ENCODE measurements at regions not wholly inside any gene's neighbourhood (a gene's known extent, or its start where the extent isn't known, plus 50 kb on each side); places are given as distances from the start of the nearest gene placed in this dataset.
A peak's percentile ranks its signal among the peaks of the same experiment; 100 is the strongest.

DNA sequence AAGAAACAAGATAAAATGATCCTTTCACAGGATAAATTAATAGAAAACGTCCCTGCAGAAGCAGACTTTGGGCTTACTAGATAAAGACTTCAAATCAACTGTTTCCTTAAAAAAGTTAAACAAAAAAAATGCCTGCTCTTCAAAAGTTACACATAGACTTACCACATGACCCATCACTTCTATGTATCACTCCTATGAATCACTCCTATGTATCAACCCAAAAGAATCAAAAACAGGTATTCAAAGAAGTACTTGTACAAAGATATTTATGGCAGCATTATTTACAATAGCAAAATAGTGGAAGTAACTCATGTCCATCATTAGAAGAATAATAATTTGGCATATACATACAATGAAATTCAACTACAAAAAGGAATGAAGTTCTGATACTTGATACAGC, 56.3 kb upstream of the PRDM9 start:
- no peak for DNase-seq (ENCODE audit: insufficient read length, low spot score)
- TF ChIP-seq, protein P1, sequence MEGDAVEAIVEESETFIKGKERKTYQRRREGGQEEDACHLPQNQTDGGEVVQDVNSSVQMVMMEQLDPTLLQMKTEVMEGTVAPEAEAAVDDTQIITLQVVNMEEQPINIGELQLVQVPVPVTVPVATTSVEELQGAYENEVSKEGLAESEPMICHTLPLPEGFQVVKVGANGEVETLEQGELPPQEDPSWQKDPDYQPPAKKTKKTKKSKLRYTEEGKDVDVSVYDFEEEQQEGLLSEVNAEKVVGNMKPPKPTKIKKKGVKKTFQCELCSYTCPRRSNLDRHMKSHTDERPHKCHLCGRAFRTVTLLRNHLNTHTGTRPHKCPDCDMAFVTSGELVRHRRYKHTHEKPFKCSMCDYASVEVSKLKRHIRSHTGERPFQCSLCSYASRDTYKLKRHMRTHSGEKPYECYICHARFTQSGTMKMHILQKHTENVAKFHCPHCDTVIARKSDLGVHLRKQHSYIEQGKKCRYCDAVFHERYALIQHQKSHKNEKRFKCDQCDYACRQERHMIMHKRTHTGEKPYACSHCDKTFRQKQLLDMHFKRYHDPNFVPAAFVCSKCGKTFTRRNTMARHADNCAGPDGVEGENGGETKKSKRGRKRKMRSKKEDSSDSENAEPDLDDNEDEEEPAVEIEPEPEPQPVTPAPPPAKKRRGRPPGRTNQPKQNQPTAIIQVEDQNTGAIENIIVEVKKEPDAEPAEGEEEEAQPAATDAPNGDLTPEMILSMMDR (IDR thresholded peaks at IDR 0.05; ENCODE audit: insufficient read depth, missing control alignments): no peak
- FAIRE-seq: no peak

DNA sequence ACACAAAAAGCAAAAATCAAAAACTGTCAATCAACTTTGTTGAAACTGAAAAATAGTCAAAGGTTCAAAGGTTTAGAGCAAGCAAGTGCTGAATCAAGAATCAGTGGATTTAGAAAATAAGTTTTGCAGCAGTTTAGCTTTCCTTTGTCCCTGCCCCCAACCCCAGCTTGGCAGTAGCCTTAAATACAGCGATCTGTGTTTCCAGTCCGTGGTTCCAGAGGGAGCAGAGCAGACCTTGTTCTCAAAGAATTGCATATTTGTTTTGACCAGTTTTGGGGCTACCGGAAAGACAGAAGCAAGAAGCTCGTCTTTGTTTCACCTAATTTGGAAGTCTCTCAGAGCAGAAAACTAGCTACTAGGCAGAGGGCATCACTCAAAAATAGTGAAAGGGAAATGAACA, 57.2 kb upstream of the PRDM9 start:
- DNase-seq (ENCODE audit: insufficient read length, low spot score): no peak
- TF ChIP-seq, protein P1 (IDR thresholded peaks at IDR 0.05; ENCODE audit: insufficient read depth, missing control alignments): no peak
- no peak for FAIRE-seq

DNA sequence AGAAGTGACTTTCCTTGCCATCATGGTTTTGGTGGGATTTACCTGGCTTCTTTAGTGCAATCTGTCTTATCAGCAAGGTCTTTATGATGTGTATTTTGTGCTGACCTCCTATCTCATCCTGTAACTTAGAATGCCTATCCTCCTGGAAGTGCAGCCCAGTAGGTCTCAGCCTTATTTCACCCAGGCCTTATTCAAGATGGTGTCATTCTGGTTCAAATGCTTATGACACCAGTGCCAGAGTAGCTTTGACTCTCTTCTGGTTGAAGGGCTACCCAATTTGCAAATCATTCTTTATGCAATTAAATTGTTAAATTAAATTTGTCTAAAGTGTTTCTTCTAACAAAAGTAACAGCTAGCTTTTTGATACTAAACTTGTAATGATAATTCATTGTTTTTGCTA, 58.8 kb upstream of the PRDM9 start:
- TF ChIP-seq, protein P1 (IDR thresholded peaks at IDR 0.05; ENCODE audit: insufficient read depth, missing control alignments): no peak
- DNase-seq (ENCODE audit: insufficient read length, low spot score) (no peak), FAIRE-seq (no peak)

DNA sequence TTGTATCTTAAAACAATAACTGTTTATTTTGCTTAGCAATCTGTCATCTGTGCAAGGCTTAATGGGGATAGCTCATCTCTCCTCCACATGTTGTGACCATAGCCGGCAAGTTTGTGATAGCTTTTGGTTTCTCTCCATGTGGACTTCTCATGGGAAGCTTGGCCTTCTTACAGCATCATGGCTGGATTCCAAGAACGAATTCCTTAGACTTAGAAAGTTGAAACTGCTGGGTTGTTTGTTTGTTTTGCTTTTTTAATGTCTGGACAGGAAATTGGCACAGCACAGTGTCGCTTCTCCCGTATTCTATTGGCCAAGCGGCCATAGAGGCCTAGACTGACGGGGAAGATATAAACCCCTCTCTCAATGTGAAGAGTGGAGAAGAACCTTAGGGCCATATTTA, 61.0 kb upstream of the PRDM9 start:
- no peak for FAIRE-seq
- DNase-seq (ENCODE audit: insufficient read length, low spot score): no peak
- TF ChIP-seq, protein P1 (IDR thresholded peaks at IDR 0.05; ENCODE audit: insufficient read depth, missing control alignments): no peak

DNA sequence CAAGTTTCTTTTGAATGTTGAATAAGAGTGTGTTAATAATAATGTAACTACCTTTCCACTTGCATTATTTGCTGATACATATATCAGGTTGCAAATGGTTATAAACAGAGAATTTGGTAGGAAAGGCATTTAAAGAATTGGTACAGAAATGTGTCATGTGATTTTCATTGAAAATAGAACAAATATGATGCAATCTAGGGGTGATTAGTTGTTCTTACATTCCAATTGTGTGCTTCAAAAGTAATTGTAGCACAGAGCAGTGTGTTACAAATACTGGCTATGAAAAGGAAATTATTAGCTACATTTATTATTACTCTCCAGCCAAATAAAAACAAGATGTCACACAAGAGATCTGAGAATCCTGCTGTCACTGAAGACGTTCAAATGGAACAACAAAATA, 61.8 kb upstream of the PRDM9 start:
- TF ChIP-seq, protein P1 (IDR thresholded peaks at IDR 0.05; ENCODE audit: insufficient read depth, missing control alignments): no peak
- peak; percentile 25 for FAIRE-seq
- no peak for DNase-seq (ENCODE audit: insufficient read length, low spot score)

DNA sequence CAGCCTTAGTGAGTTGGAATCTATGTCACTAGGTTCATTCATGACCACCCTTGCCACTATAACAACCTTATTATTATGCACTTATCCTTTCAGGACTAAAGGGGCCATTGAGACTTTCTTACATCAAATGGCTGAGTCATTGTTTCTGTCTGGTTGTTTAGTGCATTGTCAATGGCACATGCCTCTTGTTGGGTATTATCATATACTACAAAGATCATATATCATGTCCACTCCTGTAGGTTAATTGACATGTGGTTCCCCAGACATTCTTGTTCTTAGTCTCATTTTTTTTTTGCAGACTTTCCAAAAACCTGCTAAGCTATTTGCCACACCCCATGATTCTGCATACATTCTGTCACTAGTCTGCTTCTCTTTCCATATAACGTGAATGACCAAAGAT, 66.7 kb upstream of the PRDM9 start:
- DNase-seq (ENCODE audit: insufficient read length, low spot score) (no peak), FAIRE-seq (no peak)
- TF ChIP-seq, protein P1 (IDR thresholded peaks at IDR 0.05; ENCODE audit: insufficient read depth, missing control alignments): no peak

DNA sequence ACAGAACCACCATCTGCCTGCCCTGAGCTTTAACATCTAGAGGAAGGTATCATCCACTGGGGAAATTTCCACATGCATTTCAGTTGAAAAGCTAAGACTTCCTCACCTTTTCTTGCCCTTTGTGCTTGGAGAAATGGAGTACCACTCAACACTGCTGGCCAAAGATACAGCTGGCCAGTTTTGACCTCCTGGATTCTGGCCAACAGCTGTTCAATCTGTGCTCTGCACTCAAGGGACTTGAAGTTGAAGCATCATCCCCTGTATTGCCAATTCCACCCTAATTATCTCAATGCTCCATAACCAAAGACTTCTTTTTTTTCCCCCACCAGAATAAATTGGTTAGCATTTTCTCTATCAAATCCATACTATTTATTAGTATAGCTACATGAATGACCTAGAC, 70.4 kb upstream of the PRDM9 start:
- DNase-seq (ENCODE audit: insufficient read length, low spot score) (no peak), FAIRE-seq (no peak)
- TF ChIP-seq, protein P1 (IDR thresholded peaks at IDR 0.05; ENCODE audit: insufficient read depth, missing control alignments): no peak

Data from D721Med (cell line).